Esophagus muscularis mucosa (tissue), 4 donors: ENCODE measurements at regions not wholly inside any gene's neighbourhood (a gene's known extent, or its start where the extent isn't known, plus 50 kb on each side); places are given as distances from the start of the nearest gene placed in this dataset.
"Not testable (repeated sequence)": the region's sequence is repeated elsewhere in the genome, so short reads cannot be mapped to it uniquely, and the experiment has no call there.

Experiments
- DNase-seq: peaks from one replicate; pipeline ENCODE4 v3.0.0-alpha.2; 2017; ENCODE audit errors: extremely low spot score
- H3K27ac ChIP-seq, 4 donors: fragments of 200-600 bp; sonication (generic); replicated peaks in 1 of 4; 1 replicate in 3 of 4; 2 replicates in 1 of 4; pipeline ENCODE4 v1.5.1; 2016 to 2019; ENCODE audit warnings: mild to moderate bottlenecking in 1 of 4
- H3K27me3 ChIP-seq, 4 donors: fragments of 200-600 bp; sonication (generic); one replicate each; pipeline versions ENCODE4 v1.5.1 to v1.6.0; 2016 to 2019
- H3K36me3 ChIP-seq, 4 donors: fragments of 200-600 bp; sonication (generic); one replicate each; pipeline ENCODE4 v1.5.1; 2016 to 2019
- H3K4me1 ChIP-seq, 4 donors: fragments of 200-600 bp; sonication (generic); one replicate each; pipeline ENCODE4 v1.5.1; 2016 to 2019
- H3K4me3 ChIP-seq, 4 donors: fragments of 200-600 bp; sonication (generic); 1 replicate in 2 of 4; 2 replicates in 2 of 4; pipeline ENCODE4 v1.5.1; 2016 to 2019; ENCODE audit warnings: mild to moderate bottlenecking in 4 of 4, moderate library complexity in 1 of 4
- H3K9me3 ChIP-seq, 4 donors: fragments of 200-600 bp; sonication (generic); 1 replicate in 3 of 4; 2 replicates in 1 of 4; pipeline ENCODE4 v1.5.1; 2016 to 2019
- CTCF ChIP-seq, 3 experiments: fragments of 200-600 bp in 2 of 3; fragments of 450-650 bp in 1 of 3; sonication (generic) in 2 of 3; IDR thresholded peaks; one replicate each; pipeline ENCODE4 v1.5.1; 2017 to 2019; ENCODE audit warnings: antibody characterized with exemption in 3 of 3, mild to moderate bottlenecking in 2 of 3, moderate library complexity in 1 of 3
- EP300 ChIP-seq: sonication (generic); formaldehyde crosslinking; IDR thresholded peaks from one replicate; pipeline ENCODE4 v1.6.1; 2017; ENCODE audit warnings: antibody characterized with exemption
- POLR2A ChIP-seq: fragments of 450-650 bp; IDR thresholded peaks from one replicate; pipeline ENCODE4 v1.6.1; 2017; ENCODE audit warnings: antibody characterized with exemption, moderate library complexity, mild to moderate bottlenecking, low read depth
- POLR2AphosphoS5 ChIP-seq, 2 donors: sonication (generic); formaldehyde crosslinking; IDR thresholded peaks; one replicate each; pipeline ENCODE4 v1.6.1; 2017; ENCODE audit warnings: antibody characterized with exemption in 2 of 2
- WGBS: methylation state at CpG from one replicate; pipeline ENCODE4 v1.1.5; 2018; 5-methylcytosine and 5-hydroxymethylcytosine counted together
- intact Hi-C: fragments of 100-400 bp; cut with DNase I; formaldehyde crosslinking; loops from one replicate; pipeline ENCODE4 v1.15.1; 2023

GRCh38 chr1:168466092-168466713 lies 77.6 kb downstream of the XCL2 start:
- peaks cover 34 to 55% (median 54%) of the 10 kb centered on the region in 4 donors for H3K4me1 ChIP-seq
- DNase-seq, result no peak
- H3K36me3 ChIP-seq, result no peaks in the 10 kb centered on the region
- H3K27ac ChIP-seq, result peak overlapping the region; percentile 26 to 70 (median 44)
- 22% methylated on average over 5 of the region's 5 CpGs for WGBS
- TF ChIP-seq EP300 (no peak), POLR2AphosphoS5 (IDR thresholded peaks at IDR 0.05) (peak; percentile 6 to 32)
- no peaks in the 10 kb centered on the region for H3K27me3 ChIP-seq
- no peak overlapping the region for H3K4me3 ChIP-seq
- intact Hi-C loops, result no loop called here
- no peaks in the 10 kb centered on the region for H3K9me3 ChIP-seq

GRCh38 chr1:168461108-168461507 lies 82.7 kb downstream of the XCL2 start:
- H3K4me1 ChIP-seq, result peaks cover 0 to 11% (median 8%) of the 10 kb centered on the region in 4 donors
- WGBS, result 96% methylated on average over 3 of the region's 3 CpGs
- H3K9me3 ChIP-seq, DNase-seq, H3K4me3 ChIP-seq, H3K27me3 ChIP-seq, intact Hi-C loops, H3K27ac ChIP-seq, H3K36me3 ChIP-seq: not testable (repeated sequence)

GRCh38 chr1:168457296-168457695 lies 86.5 kb downstream of the XCL2 start:
- H3K4me3 ChIP-seq, intact Hi-C loops, H3K27me3 ChIP-seq, H3K36me3 ChIP-seq, H3K9me3 ChIP-seq, H3K27ac ChIP-seq: not testable (repeated sequence)
- DNase-seq, result peak; percentile 42
- H3K4me1 ChIP-seq, result peaks cover 0 to 18% (median 7%) of the 10 kb centered on the region in 4 donors
- 92% methylated on average over 8 of the region's 8 CpGs for WGBS

- no peaks in the 10 kb centered on the region for H3K27me3 ChIP-seq
Measured at GRCh38 chr1:168455764-168456163, 88.0 kb downstream of the XCL2 start.

GRCh38 chr1:168454211-168454815 lies 89.5 kb downstream of the XCL2 start:
- Histone ChIP-seq H3K36me3 (no peaks in the 10 kb centered on the region), H3K27ac (no peak overlapping the region), H3K4me3 (no peak overlapping the region), H3K9me3 (no peaks in the 10 kb centered on the region), H3K4me1 (peaks cover 0 to 18% (median 7%) of the 10 kb centered on the region in 4 donors), H3K27me3 (no peaks in the 10 kb centered on the region)
- intact Hi-C loops, result no loop called here
- WGBS, result 54% methylated on average over 1 of the region's 1 CpG
- DNase-seq, result peak; percentile 26
- TF ChIP-seq EP300 (no peak), CTCF (IDR thresholded peaks at IDR 0.05) (no peak), POLR2A (no peak), POLR2AphosphoS5 (IDR thresholded peaks at IDR 0.05) (no peak)

More at GRCh38 chr1:168455764-168456163, 88.0 kb downstream of the XCL2 start:
- peak; percentile 24 for DNase-seq
- WGBS, result 91% methylated on average over 2 of the region's 2 CpGs
- H3K4me3 ChIP-seq, result no peak overlapping the region
- intact Hi-C loops, result no loop called here
- no peak for TF ChIP-seq EP300
- TF ChIP-seq POLR2AphosphoS5 (IDR thresholded peaks at IDR 0.05), result no peak
- H3K4me1 ChIP-seq, result peaks cover 0 to 18% (median 7%) of the 10 kb centered on the region in 4 donors
- H3K36me3 ChIP-seq, result no peaks in the 10 kb centered on the region
- H3K27ac ChIP-seq, result no peak overlapping the region
- H3K9me3 ChIP-seq, result no peaks in the 10 kb centered on the region

- no peak overlapping the region for H3K4me3 ChIP-seq
- intact Hi-C loops, result no loop called here
- DNase-seq, result no peak
- H3K36me3 ChIP-seq, result no peaks in the 10 kb centered on the region
- no peaks in the 10 kb centered on the region for H3K27me3 ChIP-seq
- 96% methylated on average over 4 of the region's 4 CpGs for WGBS
- peaks cover 0 to 18% (median 7%) of the 10 kb centered on the region in 4 donors for H3K4me1 ChIP-seq
- TF ChIP-seq CTCF (IDR thresholded peaks at IDR 0.05) (no peak), POLR2AphosphoS5 (IDR thresholded peaks at IDR 0.05) (no peak), EP300 (no peak), POLR2A (no peak)
- no peaks in the 10 kb centered on the region for H3K9me3 ChIP-seq
- H3K27ac ChIP-seq, result no peak overlapping the region
Measured at GRCh38 chr1:168453056-168453455, 90.7 kb downstream of the XCL2 start.

GRCh38 chr1:168452329-168452728 lies 91.5 kb downstream of the XCL2 start:
- Histone ChIP-seq H3K9me3 (no peaks in the 10 kb centered on the region), H3K27ac (no peak overlapping the region), H3K36me3 (no peaks in the 10 kb centered on the region), H3K4me1 (peaks cover 0 to 18% (median 7%) of the 10 kb centered on the region in 4 donors), H3K27me3 (no peaks in the 10 kb centered on the region), H3K4me3 (no peak overlapping the region)
- TF ChIP-seq EP300, result no peak
- no peak for TF ChIP-seq POLR2A
- TF ChIP-seq POLR2AphosphoS5 (IDR thresholded peaks at IDR 0.05), result no peak
- intact Hi-C loops, result no loop called here
- WGBS, result 88% methylated on average over 1 of the region's 1 CpG
- no peak for DNase-seq
